HG02852 (cell line): ENCODE measurements at regions not wholly inside any gene's neighbourhood (a gene's known extent, or its start where the extent isn't known, plus 50 kb on each side); places are given as distances from the start of the nearest gene placed in this dataset.
"Not testable (repeated sequence)": the region's sequence is repeated elsewhere in the genome, so short reads cannot be mapped to it uniquely, and the experiment has no call there.

Experiments used
- ATAC-seq: cut with Tn5 transposase; IDR thresholded peaks from one replicate; pipeline ENCODE4 v1.9.1; 2021; ENCODE audit warnings: mild to moderate bottlenecking, moderate library complexity; ENCODE audit not compliant: unreplicated experiment

- ATAC-seq, result no peak
Observed at GRCh38 chr10:22825841-22826240, 102.0 kb upstream of the ARMC3 start.

- no peak for ATAC-seq
Observed at GRCh38 chr10:22824984-22825383, 102.9 kb upstream of the ARMC3 start.

- ATAC-seq, result no peak
Observed at GRCh38 chr10:22824520-22824919, 103.3 kb upstream of the ARMC3 start.

GRCh38 chr10:22823109-22823508 lies 104.7 kb upstream of the ARMC3 start:
- ATAC-seq, result peak; percentile 64

- not testable (repeated sequence) for ATAC-seq
Observed at GRCh38 chr10:22821921-22822320, 105.9 kb upstream of the ARMC3 start.

GRCh38 chr10:22821501-22821900 lies 106.4 kb upstream of the ARMC3 start:
- no peak for ATAC-seq

GRCh38 chr10:22816298-22816653 lies 101.9 kb upstream of the PIP4K2A start:
- no peak for ATAC-seq

GRCh38 chr10:22810643-22811465 lies 96.5 kb upstream of the PIP4K2A start:
- ATAC-seq, result no peak

GRCh38 chr10:22807238-22807637 lies 92.9 kb upstream of the PIP4K2A start:
- no peak for ATAC-seq

- no peak for ATAC-seq
Observed at GRCh38 chr10:22805304-22805703, 90.9 kb upstream of the PIP4K2A start.

- no peak for ATAC-seq
Observed at GRCh38 chr10:22803261-22803885, 89.0 kb upstream of the PIP4K2A start.

GRCh38 chr10:22801785-22802184 lies 87.4 kb upstream of the PIP4K2A start:
- ATAC-seq, result no peak

GRCh38 chr10:22797796-22798195 lies 83.4 kb upstream of the PIP4K2A start:
- not testable (repeated sequence) for ATAC-seq

- no peak for ATAC-seq
Observed at GRCh38 chr10:22795546-22795945, 81.2 kb upstream of the PIP4K2A start.

- no peak for ATAC-seq
Observed at GRCh38 chr10:22792161-22792560, 77.8 kb upstream of the PIP4K2A start.

GRCh38 chr10:22791665-22792064 lies 77.3 kb upstream of the PIP4K2A start:
- ATAC-seq, result no peak

- ATAC-seq, result no peak
Observed at GRCh38 chr10:22784668-22785067, 70.3 kb upstream of the PIP4K2A start.

GRCh38 chr10:22783807-22784206 lies 69.4 kb upstream of the PIP4K2A start:
- ATAC-seq, result no peak

- no peak for ATAC-seq
Observed at GRCh38 chr10:22780474-22780885, 66.1 kb upstream of the PIP4K2A start.

GRCh38 chr10:22779331-22780019 lies 65.1 kb upstream of the PIP4K2A start:
- ATAC-seq, result no peak

GRCh38 chr10:22774102-22774501 lies 59.7 kb upstream of the PIP4K2A start:
- no peak for ATAC-seq

- ATAC-seq, result not testable (repeated sequence)
Observed at GRCh38 chr10:22771631-22772030, 57.3 kb upstream of the PIP4K2A start.
